HEK293T (cell line): ENCODE measurements at regions not wholly inside any gene's neighbourhood (a gene's known extent, or its start where the extent isn't known, plus 50 kb on each side); places are given as distances from the start of the nearest gene placed in this dataset.

Source experiments
- CTCF ChIA-PET: fragments of 350-600 bp; formaldehyde crosslinking; extraction: SDS; loops from one replicate; lab custom pipeline; 2021; ENCODE audit warnings: antibody characterized with exemption, inconsistent platforms; lab: Yijun Ruan, JAX
- POLR2A ChIA-PET: fragments of 350-600 bp; formaldehyde crosslinking; extraction: SDS; loops from one replicate; lab custom pipeline; 2020; ENCODE audit warnings: antibody characterized with exemption, inconsistent platforms; lab: Yijun Ruan, JAX
- DNase-seq: peaks from one replicate; pipeline ENCODE4 v3.0.0; 2012; ENCODE audit warnings: mixed read lengths; ENCODE audit errors: extremely low spot score
- ARNT ChIP-seq: fragments of 450-650 bp; IDR thresholded peaks from 2 replicates; pipeline ENCODE4 v1.6.1; 2017; ENCODE audit warnings: mild to moderate bottlenecking
- BHLHE40 ChIP-seq: fragments of 450-650 bp; IDR thresholded peaks from 2 replicates; pipeline ENCODE4 v1.6.1; 2016; ENCODE audit warnings: mild to moderate bottlenecking, moderate library complexity, borderline replicate concordance
- CTBP1 ChIP-seq: fragments of 450-650 bp; IDR thresholded peaks from 2 replicates; pipeline ENCODE4 v1.6.1; 2016; ENCODE audit warnings: borderline replicate concordance
- ELF4 ChIP-seq: fragments of 450-650 bp; IDR thresholded peaks from 2 replicates; pipeline ENCODE4 v1.6.1; 2017; ENCODE audit warnings: antibody characterized with exemption
- FOXA1 ChIP-seq: fragments of 450-650 bp; IDR thresholded peaks from 2 replicates; pipeline ENCODE4 v1.6.1; 2016; ENCODE audit warnings: mild to moderate bottlenecking
- FOXK2 ChIP-seq: fragments of 450-650 bp; IDR thresholded peaks from 2 replicates; pipeline ENCODE4 v1.6.1; 2016; ENCODE audit warnings: mild to moderate bottlenecking
- FOXM1 ChIP-seq: fragments of 450-650 bp; IDR thresholded peaks from 2 replicates; pipeline ENCODE4 v1.6.1; 2017; ENCODE audit warnings: mild to moderate bottlenecking, borderline replicate concordance
- HDGF ChIP-seq: fragments of 450-650 bp; IDR thresholded peaks from 2 replicates; pipeline ENCODE4 v1.6.1; 2017; ENCODE audit warnings: antibody characterized with exemption, borderline replicate concordance
- L3MBTL2 ChIP-seq: fragments of 450-650 bp; conservative IDR thresholded peaks from 2 replicates; pipeline ENCODE4 v1.6.1; 2016; ENCODE audit warnings: mild to moderate bottlenecking
- LEF1 ChIP-seq: fragments of 450-650 bp; IDR thresholded peaks from 2 replicates; pipeline ENCODE4 v1.6.1; 2017; ENCODE audit warnings: mild to moderate bottlenecking, borderline replicate concordance
- NFRKB ChIP-seq: fragments of 450-650 bp; IDR thresholded peaks from 2 replicates; pipeline ENCODE4 v1.6.1; 2016; ENCODE audit warnings: mild to moderate bottlenecking, moderate library complexity
- SP1 ChIP-seq: fragments of 450-650 bp; IDR thresholded peaks from 2 replicates; pipeline ENCODE4 v1.6.1; 2017
- SUZ12 ChIP-seq: fragments of 450-650 bp; IDR thresholded peaks from 2 replicates; pipeline ENCODE4 v1.6.1; 2016; ENCODE audit warnings: mild to moderate bottlenecking
- TARDBP ChIP-seq: fragments of 450-650 bp; IDR thresholded peaks from 2 replicates; pipeline ENCODE4 v1.6.1; 2016
- ZNF384 ChIP-seq: fragments of 450-650 bp; IDR thresholded peaks from 2 replicates; pipeline ENCODE4 v1.6.1; 2016
- TF ChIP-seq, protein P1 (sequence below): fragments of 450-650 bp; IDR thresholded peaks from 2 replicates; pipeline ENCODE4 v1.6.1; 2016

- ChIA-PET POLR2A (interaction anchor here (1.0 to 1.2 kb wide), 3 partner anchors 27 to 179 kb away, joined by 3 to 4 read pairs (median 3); partner anchors contain the start of gene SERTAD2), CTCF (interaction anchor here (0.5 to 1.6 kb wide), 9 partner anchors 9 to 180 kb away, joined by 3 to 5 read pairs (median 3); partner anchors contain the start of gene SERTAD2)
- no peak for DNase-seq
- TF ChIP-seq FOXM1 (no peak), CTBP1 (no peak), TARDBP (no peak), LEF1 (no peak), NFRKB (no peak), HDGF (no peak), ELF4 (no peak)
Measured at GRCh38 chr2:64831977-64832328, 157.2 kb upstream of the SLC1A4 start.

- TF ChIP-seq FOXA1 (no peak), SP1 (no peak), ELF4 (no peak), FOXM1 (no peak), BHLHE40 (no peak), NFRKB (no peak), ZNF384 (no peak), FOXK2 (no peak), TARDBP (no peak), CTBP1 (no peak), ARNT (no peak), SUZ12 (no peak), LEF1 (no peak), HDGF (no peak), L3MBTL2 (no peak)
- TF ChIP-seq, protein P1, sequence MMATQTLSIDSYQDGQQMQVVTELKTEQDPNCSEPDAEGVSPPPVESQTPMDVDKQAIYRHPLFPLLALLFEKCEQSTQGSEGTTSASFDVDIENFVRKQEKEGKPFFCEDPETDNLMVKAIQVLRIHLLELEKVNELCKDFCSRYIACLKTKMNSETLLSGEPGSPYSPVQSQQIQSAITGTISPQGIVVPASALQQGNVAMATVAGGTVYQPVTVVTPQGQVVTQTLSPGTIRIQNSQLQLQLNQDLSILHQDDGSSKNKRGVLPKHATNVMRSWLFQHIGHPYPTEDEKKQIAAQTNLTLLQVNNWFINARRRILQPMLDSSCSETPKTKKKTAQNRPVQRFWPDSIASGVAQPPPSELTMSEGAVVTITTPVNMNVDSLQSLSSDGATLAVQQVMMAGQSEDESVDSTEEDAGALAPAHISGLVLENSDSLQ: no peak
- POLR2A ChIA-PET: no interaction called here
- CTCF ChIA-PET: no interaction called here
- DNase-seq: no peak
Measured at GRCh38 chr2:64832936-64833335, 156.3 kb upstream of the SLC1A4 start.

- CTCF ChIA-PET: no interaction called here
- POLR2A ChIA-PET: interaction anchor here (0.6 to 0.9 kb wide), 2 partner anchors 32 to 183 kb away, joined by 3 read pairs; partner anchors contain the start of gene SERTAD2
- DNase-seq: no peak
- TF ChIP-seq NFRKB (no peak), FOXA1 (no peak), BHLHE40 (no peak), FOXK2 (no peak), FOXM1 (no peak), L3MBTL2 (no peak), ARNT (no peak), ZNF384 (no peak), TARDBP (no peak)
Measured at GRCh38 chr2:64836566-64836965, 152.6 kb upstream of the SLC1A4 start.

GRCh38 chr2:64837116-64837731 is 152.0 kb upstream of the SLC1A4 start:
- no peak for DNase-seq
- ChIA-PET CTCF (interaction anchor here (0.7 kb wide), 1 partner anchor 241 kb away, joined by 4 read pairs; no protein-coding TSS in a partner anchor), POLR2A (interaction anchor here (0.6 to 1.3 kb wide), 2 partner anchors 22 to 33 kb away, joined by 3 to 4 read pairs; no protein-coding TSS in a partner anchor)
- TF ChIP-seq L3MBTL2 (no peak), NFRKB (no peak), CTBP1 (no peak), FOXK2 (no peak), ARNT (no peak), FOXM1 (no peak)

DNA sequence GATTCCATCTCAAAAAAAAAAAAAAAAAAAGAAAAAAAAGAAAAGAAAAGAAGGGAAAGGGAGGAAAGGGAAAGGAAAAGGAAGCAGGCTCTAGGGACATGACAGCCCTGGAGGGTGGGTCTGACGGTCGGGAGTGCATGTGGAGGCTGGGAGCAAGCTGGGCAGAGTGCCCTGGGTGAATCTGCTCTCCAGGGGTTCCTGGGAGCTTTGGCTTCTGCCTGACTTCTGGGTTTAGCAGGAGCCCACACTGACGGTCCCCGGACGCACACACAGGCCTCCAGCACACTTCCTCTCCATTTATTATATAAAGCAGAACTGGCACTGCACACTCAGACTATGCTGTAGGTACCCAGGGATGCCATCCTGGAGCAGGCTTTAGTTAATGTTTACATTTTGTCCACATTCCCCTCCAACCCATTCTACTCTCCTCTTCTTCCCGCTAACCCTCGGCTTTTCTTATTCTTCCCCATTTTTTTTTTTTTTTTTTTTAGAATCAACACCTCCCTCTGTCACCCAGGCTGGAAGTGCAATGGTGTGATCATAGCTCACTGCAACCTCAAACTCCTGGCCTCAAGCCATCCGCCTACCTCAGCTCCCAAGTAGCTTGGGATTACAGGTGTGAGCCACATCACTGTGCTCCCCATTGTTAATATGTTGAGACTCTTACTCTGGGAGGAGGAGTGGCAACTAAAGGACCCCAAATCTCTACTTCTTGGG is 151.1 kb upstream of the SLC1A4 start:
- no peak for TF ChIP-seq TARDBP
- no peak for TF ChIP-seq HDGF
- TF ChIP-seq ZNF384: no peak
- TF ChIP-seq FOXK2: no peak
- no peak for TF ChIP-seq ELF4
- TF ChIP-seq SUZ12: no peak
- CTCF ChIA-PET: interaction anchor here (0.7 kb wide), 3 partner anchors 10 to 242 kb away, joined by 4 to 7 read pairs (median 4); no protein-coding TSS in a partner anchor
- POLR2A ChIA-PET: interaction anchor here (1.3 kb wide), 1 partner anchor 21 kb away, joined by 4 read pairs; no protein-coding TSS in a partner anchor
- DNase-seq: no peak

DNA sequence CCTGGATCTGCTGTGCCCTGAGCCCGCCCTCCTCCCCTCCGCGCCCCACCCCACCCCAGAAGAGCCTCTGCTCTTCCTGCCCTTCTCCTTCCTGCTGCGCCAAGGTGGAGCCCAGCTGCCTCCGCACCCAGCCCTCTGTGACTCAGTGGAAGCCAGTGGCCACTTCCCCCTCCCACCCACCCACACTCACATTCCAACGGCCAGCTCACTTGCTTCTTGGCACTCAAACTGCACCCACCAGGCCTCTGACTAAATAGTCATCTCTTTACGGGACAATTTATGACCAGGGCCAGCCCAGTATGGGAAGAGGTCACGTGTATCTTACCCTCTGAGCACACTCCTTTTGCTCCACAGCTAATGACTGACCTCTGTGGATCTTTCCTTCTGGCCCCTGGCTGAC is 150.4 kb upstream of the SLC1A4 start:
- ChIA-PET POLR2A (interaction anchor here (1.3 kb wide), 1 partner anchor 20 kb away, joined by 4 read pairs; no protein-coding TSS in a partner anchor), CTCF (interaction anchor here (0.7 kb wide), 2 partner anchors 10 to 18 kb away, joined by 4 to 7 read pairs; no protein-coding TSS in a partner anchor)
- DNase-seq: no peak
- no peak for TF ChIP-seq SUZ12
- no peak for TF ChIP-seq ZNF384
- TF ChIP-seq LEF1: no peak
- no peak for TF ChIP-seq HDGF
- TF ChIP-seq NFRKB: no peak
- no peak for TF ChIP-seq FOXM1
- no peak for TF ChIP-seq ELF4
- no peak for TF ChIP-seq ARNT
- TF ChIP-seq, protein P1: no peak
- no peak for TF ChIP-seq TARDBP
- no peak for TF ChIP-seq FOXA1
- TF ChIP-seq BHLHE40: no peak
- no peak for TF ChIP-seq CTBP1
- TF ChIP-seq FOXK2: no peak
